GM23338 (cell line): ENCODE measurements at regions not wholly inside any gene's neighbourhood (a gene's known extent, or its start where the extent isn't known, plus 50 kb on each side); places are given as distances from the start of the nearest gene placed in this dataset.

ENCODE experiments used
- ATAC-seq: fragments of 200-7000 bp; cut with Tn5 transposase; 3 replicates; pipeline ENCODE4 v1.9.1; 2020
- DNase-seq: peaks from one replicate; pipeline ENCODE4 v3.0.0-alpha.2; 2015; ENCODE audit warnings: low spot score
- H2AFZ ChIP-seq: fragments of 200-600 bp; sonication (generic); 2 replicates; pipeline ENCODE4 v1.8.0; 2016; ENCODE audit warnings: antibody characterized with exemption, mild to moderate bottlenecking, moderate library complexity
- H3F3A ChIP-seq: fragments of 200-600 bp; sonication (generic); replicated peaks from 2 replicates; pipeline ENCODE4 v1.8.0; 2017; ENCODE audit warnings: antibody characterized with exemption, mixed run types, low read depth
- H3K27ac ChIP-seq: fragments of 200-600 bp; sonication (generic); 2 replicates; pipeline ENCODE4 v1.6.1; 2016; ENCODE audit warnings: low read depth
- H3K27me3 ChIP-seq: fragments of 200-600 bp; sonication (generic); 2 replicates; pipeline ENCODE4 v1.8.0; 2016; ENCODE audit warnings: mild to moderate bottlenecking, mixed run types, moderate library complexity; ENCODE audit not compliant: insufficient read depth
- H3K36me3 ChIP-seq: fragments of 200-600 bp; sonication (generic); 2 replicates; pipeline ENCODE4 v1.8.0; 2016; ENCODE audit warnings: mild to moderate bottlenecking; ENCODE audit not compliant: insufficient read depth
- H3K4me1 ChIP-seq: fragments of 200-600 bp; sonication (generic); 2 replicates; pipeline ENCODE4 v1.8.0; 2016; ENCODE audit warnings: mild to moderate bottlenecking, moderate library complexity; ENCODE audit not compliant: insufficient read depth
- H3K4me2 ChIP-seq: fragments of 200-600 bp; sonication (generic); 2 replicates; pipeline ENCODE4 v1.7.1; 2017; ENCODE audit warnings: mixed run types
- H3K4me3 ChIP-seq: fragments of 200-600 bp; sonication (generic); 2 replicates; pipeline ENCODE4 v1.6.1; 2016; ENCODE audit warnings: mixed run types
- H3K79me2 ChIP-seq: fragments of 200-600 bp; sonication (generic); replicated peaks from 2 replicates; pipeline ENCODE4 v1.8.0; 2017; ENCODE audit warnings: mild to moderate bottlenecking; ENCODE audit not compliant: insufficient read depth
- H3K9me2 ChIP-seq: fragments of 200-600 bp; sonication (generic); 2 replicates; pipeline ENCODE4 v1.8.0; 2017; ENCODE audit not compliant: insufficient read depth
- H4K20me1 ChIP-seq: fragments of 200-600 bp; sonication (generic); replicated peaks from 2 replicates; pipeline ENCODE4 v1.8.0; 2017; ENCODE audit warnings: mild to moderate bottlenecking; ENCODE audit not compliant: insufficient read depth
- H3K27ac Mint-ChIP-seq: 2 replicates; pipeline ENCODE4 v1.8.0; 2020; ENCODE audit warnings: inconsistent platforms, mild to moderate bottlenecking, moderate library complexity, mixed read lengths
- H3K27me3 Mint-ChIP-seq: 3 replicates; pipeline ENCODE4 v1.8.0; 2022; ENCODE audit warnings: low read depth, mild to moderate bottlenecking, moderate library complexity, mixed read lengths, inconsistent platforms; ENCODE audit not compliant: insufficient read depth, poor library complexity
- H3K36me3 Mint-ChIP-seq: 3 replicates; pipeline ENCODE4 v1.8.0; 2021; ENCODE audit warnings: low read depth, mild to moderate bottlenecking, inconsistent platforms, moderate library complexity, mixed read lengths
- H3K4me1 Mint-ChIP-seq: 3 replicates; pipeline ENCODE4 v1.8.0; 2020; ENCODE audit warnings: mild to moderate bottlenecking, inconsistent platforms, mixed read lengths
- H3K4me3 Mint-ChIP-seq: 3 replicates; pipeline ENCODE4 v1.8.0; 2021; ENCODE audit warnings: moderate library complexity, mild to moderate bottlenecking, inconsistent platforms, mixed read lengths
- H3K9me3 Mint-ChIP-seq: 3 replicates; pipeline ENCODE4 v1.8.0; 2020; ENCODE audit warnings: moderate library complexity, mild to moderate bottlenecking, inconsistent platforms, mixed read lengths
- CREB1 ChIP-seq: fragments of 250-450 bp; sonication (Bioruptor Pico); IDR thresholded peaks from 2 replicates; pipeline ENCODE4 v1.5.0; 2020; ENCODE audit warnings: low read depth, mild to moderate bottlenecking, moderate library complexity
- CTCF ChIP-seq, 2 experiments: fragments of 200-600 bp in 1 of 2; sonication (generic) in 1 of 2; conservative IDR thresholded peaks; 2 replicates each; pipeline versions ENCODE4 v1.5.1 to v1.6.1; 2016 to 2017; ENCODE audit warnings: antibody characterized with exemption in 2 of 2, low read depth in 2 of 2, mild to moderate bottlenecking in 2 of 2, moderate library complexity in 1 of 2
- ETS1 ChIP-seq: IDR thresholded peaks from 2 replicates; pipeline ENCODE4 v1.6.1; 2016; ENCODE audit warnings: antibody characterized with exemption
- EZH2 ChIP-seq: fragments of 200-600 bp; sonication (generic); IDR thresholded peaks from one replicate; pipeline ENCODE4 v1.8.0; 2017; ENCODE audit warnings: antibody characterized with exemption, mild to moderate bottlenecking, low read depth; ENCODE audit not compliant: unreplicated experiment
- EZH2phosphoT487 ChIP-seq: fragments of 200-600 bp; sonication (generic); IDR thresholded peaks from one replicate; pipeline ENCODE4 v1.8.1; 2018; ENCODE audit warnings: antibody characterized with exemption; ENCODE audit not compliant: unreplicated experiment
- NANOG ChIP-seq: IDR thresholded peaks from 2 replicates; pipeline ENCODE4 v1.6.1; 2016; ENCODE audit warnings: antibody characterized with exemption, borderline replicate concordance
- STAT1 ChIP-seq: IDR thresholded peaks from one replicate; pipeline ENCODE4 v1.6.1; 2016; ENCODE audit warnings: antibody characterized with exemption; ENCODE audit not compliant: unreplicated experiment
- TF ChIP-seq, protein P1 (sequence below): IDR thresholded peaks from one replicate; pipeline ENCODE4 v1.6.1; 2018; ENCODE audit warnings: antibody characterized with exemption; ENCODE audit not compliant: unreplicated experiment
- TF ChIP-seq, protein P2 (sequence below): fragments of 250-450 bp; sonication (Bioruptor Pico); IDR thresholded peaks from 2 replicates; pipeline ENCODE4 v1.5.0; 2020; ENCODE audit warnings: mild to moderate bottlenecking, moderate library complexity

- TF ChIP-seq STAT1 (no peak), ETS1 (no peak), NANOG (no peak), CREB1 (no peak), EZH2 (no peak), EZH2phosphoT487 (no peak)
- TF ChIP-seq, protein P1, sequence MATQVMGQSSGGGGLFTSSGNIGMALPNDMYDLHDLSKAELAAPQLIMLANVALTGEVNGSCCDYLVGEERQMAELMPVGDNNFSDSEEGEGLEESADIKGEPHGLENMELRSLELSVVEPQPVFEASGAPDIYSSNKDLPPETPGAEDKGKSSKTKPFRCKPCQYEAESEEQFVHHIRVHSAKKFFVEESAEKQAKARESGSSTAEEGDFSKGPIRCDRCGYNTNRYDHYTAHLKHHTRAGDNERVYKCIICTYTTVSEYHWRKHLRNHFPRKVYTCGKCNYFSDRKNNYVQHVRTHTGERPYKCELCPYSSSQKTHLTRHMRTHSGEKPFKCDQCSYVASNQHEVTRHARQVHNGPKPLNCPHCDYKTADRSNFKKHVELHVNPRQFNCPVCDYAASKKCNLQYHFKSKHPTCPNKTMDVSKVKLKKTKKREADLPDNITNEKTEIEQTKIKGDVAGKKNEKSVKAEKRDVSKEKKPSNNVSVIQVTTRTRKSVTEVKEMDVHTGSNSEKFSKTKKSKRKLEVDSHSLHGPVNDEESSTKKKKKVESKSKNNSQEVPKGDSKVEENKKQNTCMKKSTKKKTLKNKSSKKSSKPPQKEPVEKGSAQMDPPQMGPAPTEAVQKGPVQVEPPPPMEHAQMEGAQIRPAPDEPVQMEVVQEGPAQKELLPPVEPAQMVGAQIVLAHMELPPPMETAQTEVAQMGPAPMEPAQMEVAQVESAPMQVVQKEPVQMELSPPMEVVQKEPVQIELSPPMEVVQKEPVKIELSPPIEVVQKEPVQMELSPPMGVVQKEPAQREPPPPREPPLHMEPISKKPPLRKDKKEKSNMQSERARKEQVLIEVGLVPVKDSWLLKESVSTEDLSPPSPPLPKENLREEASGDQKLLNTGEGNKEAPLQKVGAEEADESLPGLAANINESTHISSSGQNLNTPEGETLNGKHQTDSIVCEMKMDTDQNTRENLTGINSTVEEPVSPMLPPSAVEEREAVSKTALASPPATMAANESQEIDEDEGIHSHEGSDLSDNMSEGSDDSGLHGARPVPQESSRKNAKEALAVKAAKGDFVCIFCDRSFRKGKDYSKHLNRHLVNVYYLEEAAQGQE, result no peak
Measured at GRCh38 chr17:79272666-79273219, 198.1 kb downstream of the ENGASE start (continued).

DNA sequence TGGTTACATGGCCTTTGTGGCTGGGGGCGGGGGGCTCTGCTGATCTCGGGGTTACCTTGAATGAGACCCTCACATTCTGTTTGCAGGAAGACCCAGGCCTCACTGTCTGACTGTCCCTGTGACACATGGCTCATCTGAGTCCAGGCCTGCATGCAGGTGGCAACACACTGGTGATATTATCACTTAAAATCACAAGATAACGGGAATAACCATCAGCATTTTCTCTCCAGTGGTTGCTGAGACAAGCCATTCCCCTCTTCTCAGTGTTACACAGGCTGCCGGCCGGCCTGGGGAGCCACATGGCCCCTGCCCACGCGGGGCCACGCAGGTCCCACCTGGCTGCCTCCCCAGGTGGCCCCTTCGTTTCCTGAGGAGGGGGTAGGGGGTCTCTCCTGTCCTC, 197.6 kb downstream of the ENGASE start:
- Histone ChIP-seq H3K36me3 (no peaks in the 10 kb centered on the region), H3K4me2 (no peak overlapping the region), H3K4me3 (no peak overlapping the region), H3K79me2 (no peaks in the 10 kb centered on the region), H4K20me1 (no peaks in the 10 kb centered on the region), H3K27me3 (no peaks in the 10 kb centered on the region), H3F3A (no peaks in the 10 kb centered on the region), H3K9me2 (no peaks in the 10 kb centered on the region), H2AFZ (no peak overlapping the region), H3K4me1 (peaks cover 15% of the 10 kb centered on the region; the same call in 1 of the 2 replicates), H3K27ac (no peak overlapping the region)
- H3K4me3 Mint-ChIP-seq, result no peak overlapping the region
- no peak overlapping the region for H3K27ac Mint-ChIP-seq
- ATAC-seq (no peak), DNase-seq (no peak)
- H3K36me3 Mint-ChIP-seq, result no peaks in the 10 kb centered on the region
- peaks cover 51% of the 10 kb centered on the region for H3K4me1 Mint-ChIP-seq
- H3K9me3 Mint-ChIP-seq, result no peaks in the 10 kb centered on the region
- peaks cover 31% of the 10 kb centered on the region for H3K27me3 Mint-ChIP-seq
- TF ChIP-seq CTCF (conservative IDR thresholded peaks at IDR 0.05; ENCODE audit: low read depth in 2 of 2), result no peak
- no peak for TF ChIP-seq NANOG
- no peak for TF ChIP-seq EZH2phosphoT487
- TF ChIP-seq, protein P2, sequence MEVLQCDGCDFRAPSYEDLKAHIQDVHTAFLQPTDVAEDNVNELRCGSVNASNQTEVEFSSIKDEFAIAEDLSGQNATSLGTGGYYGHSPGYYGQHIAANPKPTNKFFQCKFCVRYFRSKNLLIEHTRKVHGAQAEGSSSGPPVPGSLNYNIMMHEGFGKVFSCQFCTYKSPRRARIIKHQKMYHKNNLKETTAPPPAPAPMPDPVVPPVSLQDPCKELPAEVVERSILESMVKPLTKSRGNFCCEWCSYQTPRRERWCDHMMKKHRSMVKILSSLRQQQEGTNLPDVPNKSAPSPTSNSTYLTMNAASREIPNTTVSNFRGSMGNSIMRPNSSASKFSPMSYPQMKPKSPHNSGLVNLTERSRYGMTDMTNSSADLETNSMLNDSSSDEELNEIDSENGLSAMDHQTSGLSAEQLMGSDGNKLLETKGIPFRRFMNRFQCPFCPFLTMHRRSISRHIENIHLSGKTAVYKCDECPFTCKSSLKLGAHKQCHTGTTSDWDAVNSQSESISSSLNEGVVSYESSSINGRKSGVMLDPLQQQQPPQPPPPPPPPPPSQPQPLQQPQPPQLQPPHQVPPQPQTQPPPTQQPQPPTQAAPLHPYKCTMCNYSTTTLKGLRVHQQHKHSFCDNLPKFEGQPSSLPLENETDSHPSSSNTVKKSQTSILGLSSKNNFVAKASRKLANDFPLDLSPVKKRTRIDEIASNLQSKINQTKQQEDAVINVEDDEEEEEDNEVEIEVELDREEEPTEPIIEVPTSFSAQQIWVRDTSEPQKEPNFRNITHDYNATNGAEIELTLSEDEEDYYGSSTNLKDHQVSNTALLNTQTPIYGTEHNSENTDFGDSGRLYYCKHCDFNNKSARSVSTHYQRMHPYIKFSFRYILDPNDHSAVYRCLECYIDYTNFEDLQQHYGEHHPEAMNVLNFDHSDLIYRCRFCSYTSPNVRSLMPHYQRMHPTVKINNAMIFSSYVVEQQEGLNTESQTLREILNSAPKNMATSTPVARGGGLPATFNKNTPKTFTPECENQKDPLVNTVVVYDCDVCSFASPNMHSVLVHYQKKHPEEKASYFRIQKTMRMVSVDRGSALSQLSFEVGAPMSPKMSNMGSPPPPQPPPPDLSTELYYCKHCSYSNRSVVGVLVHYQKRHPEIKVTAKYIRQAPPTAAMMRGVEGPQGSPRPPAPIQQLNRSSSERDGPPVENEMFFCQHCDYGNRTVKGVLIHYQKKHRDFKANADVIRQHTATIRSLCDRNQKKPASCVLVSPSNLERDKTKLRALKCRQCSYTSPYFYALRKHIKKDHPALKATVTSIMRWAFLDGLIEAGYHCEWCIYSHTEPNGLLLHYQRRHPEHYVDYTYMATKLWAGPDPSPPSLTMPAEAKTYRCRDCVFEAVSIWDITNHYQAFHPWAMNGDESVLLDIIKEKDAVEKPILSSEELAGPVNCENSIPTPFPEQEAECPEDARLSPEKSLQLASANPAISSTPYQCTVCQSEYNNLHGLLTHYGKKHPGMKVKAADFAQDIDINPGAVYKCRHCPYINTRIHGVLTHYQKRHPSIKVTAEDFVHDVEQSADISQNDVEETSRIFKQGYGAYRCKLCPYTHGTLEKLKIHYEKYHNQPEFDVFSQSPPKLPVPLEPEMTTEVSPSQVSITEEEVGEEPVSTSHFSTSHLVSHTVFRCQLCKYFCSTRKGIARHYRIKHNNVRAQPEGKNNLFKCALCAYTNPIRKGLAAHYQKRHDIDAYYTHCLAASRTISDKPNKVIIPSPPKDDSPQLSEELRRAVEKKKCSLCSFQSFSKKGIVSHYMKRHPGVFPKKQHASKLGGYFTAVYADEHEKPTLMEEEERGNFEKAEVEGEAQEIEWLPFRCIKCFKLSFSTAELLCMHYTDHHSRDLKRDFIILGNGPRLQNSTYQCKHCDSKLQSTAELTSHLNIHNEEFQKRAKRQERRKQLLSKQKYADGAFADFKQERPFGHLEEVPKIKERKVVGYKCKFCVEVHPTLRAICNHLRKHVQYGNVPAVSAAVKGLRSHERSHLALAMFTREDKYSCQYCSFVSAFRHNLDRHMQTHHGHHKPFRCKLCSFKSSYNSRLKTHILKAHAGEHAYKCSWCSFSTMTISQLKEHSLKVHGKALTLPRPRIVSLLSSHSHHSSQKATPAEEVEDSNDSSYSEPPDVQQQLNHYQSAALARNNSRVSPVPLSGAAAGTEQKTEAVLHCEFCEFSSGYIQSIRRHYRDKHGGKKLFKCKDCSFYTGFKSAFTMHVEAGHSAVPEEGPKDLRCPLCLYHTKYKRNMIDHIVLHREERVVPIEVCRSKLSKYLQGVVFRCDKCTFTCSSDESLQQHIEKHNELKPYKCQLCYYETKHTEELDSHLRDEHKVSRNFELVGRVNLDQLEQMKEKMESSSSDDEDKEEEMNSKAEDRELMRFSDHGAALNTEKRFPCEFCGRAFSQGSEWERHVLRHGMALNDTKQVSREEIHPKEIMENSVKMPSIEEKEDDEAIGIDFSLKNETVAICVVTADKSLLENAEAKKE (CRISPR knock-in tag), result no peak
